Testis (tissue), 2 donors: ENCODE measurements at regions not wholly inside any gene's neighbourhood (a gene's known extent, or its start where the extent isn't known, plus 50 kb on each side); places are given as distances from the start of the nearest gene placed in this dataset.

Experiments used
- DNase-seq: peaks from one replicate; pipeline ENCODE4 v3.0.0-alpha.2; 2019
- H3K27ac ChIP-seq, 2 donors: fragments of 200-600 bp; sonication (generic); one replicate each; pipeline ENCODE4 v1.5.1; 2019
- H3K27me3 ChIP-seq: fragments of 200-600 bp; sonication (generic); one replicate; pipeline ENCODE4 v1.5.1; 2019
- H3K36me3 ChIP-seq: fragments of 200-600 bp; sonication (generic); one replicate; pipeline ENCODE4 v1.5.1; 2017; ENCODE audit warnings: low read depth; ENCODE audit errors: missing control alignments
- H3K4me1 ChIP-seq: fragments of 200-600 bp; sonication (generic); one replicate; pipeline ENCODE4 v1.5.1; 2019
- H3K4me3 ChIP-seq, 2 donors: fragments of 200-600 bp; sonication (generic); one replicate each; pipeline ENCODE4 v1.5.1; 2017 to 2019
- H3K9me3 ChIP-seq: fragments of 200-600 bp; sonication (generic); one replicate; pipeline ENCODE4 v1.5.1; 2017
- CTCF ChIP-seq, 3 experiments: fragments of 450-650 bp in 2 of 3; fragments of 200-600 bp in 1 of 3; sonication (generic) in 1 of 3; IDR thresholded peaks; one replicate each; pipeline ENCODE4 v1.5.1; 2016 to 2019; ENCODE audit warnings: antibody characterized with exemption in 3 of 3, mild to moderate bottlenecking in 2 of 3, moderate library complexity in 1 of 3
- POLR2A ChIP-seq: fragments of 450-650 bp; IDR thresholded peaks from one replicate; pipeline ENCODE4 v1.6.1; 2017; ENCODE audit warnings: antibody characterized with exemption, mild to moderate bottlenecking, moderate library complexity
- WGBS, 2 donors: methylation state at CpG; one replicate each; pipeline ENCODE4 v1.1.5; 2018; 5-methylcytosine and 5-hydroxymethylcytosine counted together
- intact Hi-C: fragments of 100-400 bp; cut with DNase I; formaldehyde crosslinking; loops from one replicate; pipeline ENCODE4 v1.15.1; 2023; ENCODE audit warnings: low total_unique reads

DNA sequence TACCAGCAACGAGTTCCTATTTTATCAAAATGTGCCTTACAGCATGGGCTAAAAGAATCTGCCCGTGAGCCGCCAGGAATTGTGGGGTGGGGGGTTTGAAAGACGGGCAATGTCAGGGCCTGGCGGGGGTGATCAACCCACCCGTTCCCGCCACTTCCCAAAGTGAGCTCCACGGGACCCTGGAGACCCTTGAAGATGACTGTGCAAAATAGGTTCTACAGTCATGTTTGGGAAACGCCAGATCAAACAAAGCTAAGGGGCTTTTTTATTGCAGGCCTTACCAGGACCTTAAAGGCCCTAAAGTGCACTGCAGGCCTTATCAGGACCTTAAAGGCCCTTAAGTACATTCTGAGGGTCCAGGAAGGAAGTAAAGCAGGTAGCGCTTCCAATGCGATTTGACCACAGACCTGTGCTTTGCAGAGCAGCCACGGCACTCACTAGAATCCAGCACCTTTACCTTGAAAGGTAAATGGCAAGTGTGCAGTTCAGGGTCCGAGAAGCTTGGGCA is 404.1 kb downstream of the SHANK2 start:
- no peak overlapping the region for H3K27ac ChIP-seq
- 91 to 94% methylated on average over 13 of the region's 13 CpGs for WGBS, 2 donors
- no peak for DNase-seq
- no peaks in the 10 kb centered on the region for H3K4me1 ChIP-seq
- no peaks in the 10 kb centered on the region for H3K36me3 ChIP-seq
- no peaks in the 10 kb centered on the region for H3K9me3 ChIP-seq
- no peak overlapping the region for H3K4me3 ChIP-seq
- H3K27me3 ChIP-seq: no peaks in the 10 kb centered on the region
- TF ChIP-seq POLR2A: no peak
- no peak for TF ChIP-seq CTCF (IDR thresholded peaks at IDR 0.05)
- intact Hi-C loops: no loop called here

DNA sequence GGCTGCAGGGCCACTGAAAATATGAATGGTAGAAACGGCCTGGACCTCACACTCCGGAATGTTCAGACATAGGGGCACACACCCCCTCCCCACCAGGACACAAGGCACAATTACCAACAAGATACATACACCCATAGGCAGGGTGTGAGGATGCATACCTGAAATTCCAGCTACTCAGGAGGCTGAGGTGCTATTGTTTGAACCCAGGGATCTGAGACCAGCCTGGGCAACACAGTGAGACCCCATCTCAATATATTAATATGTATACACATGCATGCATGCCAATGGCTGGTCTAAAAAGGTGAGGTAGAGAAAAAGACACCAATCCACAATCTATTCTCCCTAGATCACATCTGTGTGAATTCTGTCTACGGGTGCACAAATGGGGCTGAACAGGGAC is 403.3 kb downstream of the SHANK2 start:
- no peak for DNase-seq
- TF ChIP-seq CTCF (IDR thresholded peaks at IDR 0.05): no peak

DNA sequence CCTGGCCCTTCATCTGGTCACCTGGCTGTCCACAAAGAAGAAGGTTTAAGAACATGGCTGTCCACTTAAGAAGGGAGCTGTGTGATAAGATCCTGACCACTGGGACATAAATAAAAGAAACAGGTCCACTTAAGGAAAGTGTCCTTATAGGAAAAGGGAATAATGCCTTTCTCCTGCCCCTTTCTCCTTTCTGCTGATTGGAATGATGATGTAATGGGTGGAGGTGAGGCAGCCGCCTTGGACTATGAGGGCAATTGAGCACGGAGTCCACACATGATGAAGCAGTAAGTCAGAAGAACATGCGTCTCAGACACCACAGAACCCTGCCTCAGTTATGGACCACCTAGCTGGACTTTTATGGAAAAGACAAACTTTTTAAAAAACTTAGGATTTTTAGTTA is 401.1 kb downstream of the SHANK2 start:
- no peaks in the 10 kb centered on the region for H3K4me1 ChIP-seq
- no peak overlapping the region for H3K27ac ChIP-seq
- H3K27me3 ChIP-seq: no peaks in the 10 kb centered on the region
- no peaks in the 10 kb centered on the region for H3K36me3 ChIP-seq
- H3K9me3 ChIP-seq: no peaks in the 10 kb centered on the region
- H3K4me3 ChIP-seq: no peak overlapping the region
- intact Hi-C loops: no loop called here
- no peak for TF ChIP-seq CTCF (IDR thresholded peaks at IDR 0.05)
- TF ChIP-seq POLR2A: no peak
- no peak for DNase-seq
- 90 to 96% methylated on average over 3 of the region's 3 CpGs for WGBS, 2 donors

More for the DNA sequence above, 403.3 kb downstream of the SHANK2 start:
- Histone ChIP-seq H3K27me3 (no peaks in the 10 kb centered on the region), H3K36me3 (no peaks in the 10 kb centered on the region), H3K4me1 (no peaks in the 10 kb centered on the region), H3K27ac (no peak overlapping the region), H3K4me3 (no peak overlapping the region), H3K9me3 (no peaks in the 10 kb centered on the region)
- 89 to 93% methylated on average over 3 of the region's 3 CpGs for WGBS, 2 donors
- intact Hi-C loops: no loop called here

- intact Hi-C loops: no loop called here
- Histone ChIP-seq H3K27me3 (no peaks in the 10 kb centered on the region), H3K4me1 (no peaks in the 10 kb centered on the region), H3K4me3 (no peak overlapping the region), H3K9me3 (no peaks in the 10 kb centered on the region), H3K36me3 (no peaks in the 10 kb centered on the region), H3K27ac (no peak overlapping the region)
- DNase-seq: no peak
- TF ChIP-seq POLR2A (no peak), CTCF (IDR thresholded peaks at IDR 0.05) (no peak)
- WGBS, 2 donors: 85 to 87% methylated on average over 10 of the region's 10 CpGs
Measured at GRCh38 chr11:70851907-70852306, 400.5 kb downstream of the SHANK2 start.

DNA sequence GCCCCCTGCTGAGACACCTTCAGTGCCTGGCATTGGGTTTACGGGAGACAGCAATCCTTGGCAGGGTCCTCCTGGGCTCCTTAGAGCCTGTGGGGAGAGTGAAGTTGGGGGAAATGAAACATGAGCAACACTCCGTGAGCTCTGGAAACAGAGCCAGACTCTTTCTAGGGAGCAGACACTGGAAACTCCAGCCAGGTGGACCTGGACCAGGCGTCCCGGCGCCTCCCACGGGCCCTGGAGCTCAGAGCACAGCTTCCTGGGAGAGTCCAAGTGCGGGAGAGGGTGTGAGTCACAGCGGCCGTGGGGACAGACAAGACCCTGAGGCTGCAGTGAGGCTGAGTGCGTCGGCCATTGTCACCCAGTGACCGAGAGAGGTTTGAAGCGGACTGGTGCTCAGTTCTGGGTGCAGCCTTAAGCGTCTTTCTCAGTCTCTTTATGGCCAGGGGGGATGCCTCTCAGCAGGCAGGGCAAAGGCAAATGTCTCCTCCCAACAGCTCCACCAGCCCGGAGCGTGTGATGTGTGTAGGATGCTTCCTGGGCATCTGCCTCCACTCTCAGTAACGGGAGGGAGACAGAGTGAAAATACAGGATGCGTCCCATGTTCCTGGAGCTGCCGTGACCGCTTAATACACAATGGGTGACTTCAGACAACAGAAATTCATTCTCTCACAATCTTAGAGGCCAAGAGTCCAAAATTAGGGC is 399.2 kb downstream of the SHANK2 start:
- 71 to 83% methylated on average over 8 to 20 of the region's 20 CpGs for WGBS, 2 donors
- no peaks in the 10 kb centered on the region for H3K27me3 ChIP-seq
- no peaks in the 10 kb centered on the region for H3K36me3 ChIP-seq
- H3K4me3 ChIP-seq: no peak overlapping the region
- DNase-seq: no peak
- H3K9me3 ChIP-seq: no peaks in the 10 kb centered on the region
- intact Hi-C loops: no loop called here
- no peak overlapping the region for H3K27ac ChIP-seq
- no peak for TF ChIP-seq CTCF (IDR thresholded peaks at IDR 0.05)
- TF ChIP-seq POLR2A: no peak
- no peaks in the 10 kb centered on the region for H3K4me1 ChIP-seq
